ENCODE measurements at regions not wholly inside any gene's neighbourhood (a gene's known extent, or its start where the extent isn't known, plus 50 kb on each side); places are given as distances from the start of the nearest gene placed in this dataset.

- POLR2A ChIA-PET: no interaction called here
- H2AFZ ChIP-seq (ENCODE audit: low read depth, low read length): no peak overlapping the region
- dilution Hi-C loops (cut with MboI; ENCODE audit: extremely low pct_ligation_motif_present, low sequenced_read_pairs): no loop called here
Measured at GRCh38 chr1:103941086-103941485, 191.4 kb downstream of the AMY1C start.

More at GRCh38 chr1:103941086-103941485, 191.4 kb downstream of the AMY1C start:
- TF ChIP-seq EZH2 (IDR thresholded peaks at IDR 0.05; ENCODE audit: borderline replicate concordance, low read depth, low read length, severe bottlenecking): no peak
- TF ChIP-seq FOS (IDR thresholded peaks at IDR 0.05; ENCODE audit: borderline replicate concordance, insufficient read depth, low read length): no peak
- no peak for TF ChIP-seq POLR2A (IDR thresholded peaks at IDR 0.05; ENCODE audit: low read depth, low read length)
- no peak for TF ChIP-seq CTCF (IDR thresholded peaks at IDR 0.05; ENCODE audit: extremely low read depth in 1 of 2, insufficient read depth in 1 of 2, low read depth in 1 of 2, low read length in 2 of 2)
- TF ChIP-seq POLR2AphosphoS5 (IDR thresholded peaks at IDR 0.05; ENCODE audit: insufficient read depth, low read depth, low read length): no peak
- no peak for TF ChIP-seq MYC (IDR thresholded peaks at IDR 0.05; ENCODE audit: low read depth, low read length)
- TF ChIP-seq MAX (IDR thresholded peaks at IDR 0.05; ENCODE audit: insufficient read depth, insufficient read length): no peak
- no peak for TF ChIP-seq GATA2 (IDR thresholded peaks at IDR 0.05; ENCODE audit: insufficient read depth, insufficient read length, low read depth, low read length)
- Histone ChIP-seq H3K9ac (replicated peaks; ENCODE audit: extremely low read depth, insufficient read depth, low read length) (no peak overlapping the region), H3K9me3 (replicated peaks; ENCODE audit: control insufficient read depth, insufficient read depth, low read length) (peaks cover 5% of the 10 kb centered on the region), H3K4me3 (replicated peaks in 1 of 3; ENCODE audit: insufficient read depth in 1 of 3, low read depth in 1 of 3, low read length in 3 of 3) (no peak overlapping the region), H4K20me1 (replicated peaks; ENCODE audit: control insufficient read depth, extremely low read depth, insufficient read depth, low read length) (no peaks in the 10 kb centered on the region), H3K27me3 (ENCODE audit: control insufficient read depth in 2 of 2, insufficient read depth in 2 of 2, low read length in 2 of 2) (no peaks in the 10 kb centered on the region), H3K79me2 (ENCODE audit: control insufficient read depth, insufficient read depth, low read length) (no peaks in the 10 kb centered on the region), H3K9me1 (replicated peaks; ENCODE audit: control insufficient read depth, extremely low read depth, insufficient read depth, low read length) (no peaks in the 10 kb centered on the region), H3K36me3 (ENCODE audit: control insufficient read depth in 2 of 2, extremely low read depth in 1 of 2, insufficient read depth in 2 of 2, low read length in 2 of 2) (no peaks in the 10 kb centered on the region), H3K4me2 (ENCODE audit: insufficient read depth, low read length) (no peak overlapping the region), H3K27ac (ENCODE audit: insufficient read depth, low read depth, low read length) (no peak overlapping the region), H3K4me1 (ENCODE audit: control insufficient read depth, extremely low read depth, insufficient read depth, low read length) (no peaks in the 10 kb centered on the region)
- BruUV-seq (replicated peaks): no TSS peak
- FAIRE-seq: no peak
- no peak for DNase-seq (ENCODE audit: low read depth, low spot score)
- CTCF ChIA-PET: no interaction called here
- intact Hi-C loops (cut with micrococcal nuclease): no loop called here

Data from endothelial cell of umbilical vein (primary cell).